HG03521 (cell line): ENCODE measurements at regions not wholly inside any gene's neighbourhood (a gene's known extent, or its start where the extent isn't known, plus 50 kb on each side); places are given as distances from the start of the nearest gene placed in this dataset.

Experiments
- ATAC-seq: cut with Tn5 transposase; IDR thresholded peaks from one replicate; pipeline ENCODE4 v1.9.1; 2021; ENCODE audit warnings: mild to moderate bottlenecking, moderate library complexity; ENCODE audit not compliant: unreplicated experiment

DNA sequence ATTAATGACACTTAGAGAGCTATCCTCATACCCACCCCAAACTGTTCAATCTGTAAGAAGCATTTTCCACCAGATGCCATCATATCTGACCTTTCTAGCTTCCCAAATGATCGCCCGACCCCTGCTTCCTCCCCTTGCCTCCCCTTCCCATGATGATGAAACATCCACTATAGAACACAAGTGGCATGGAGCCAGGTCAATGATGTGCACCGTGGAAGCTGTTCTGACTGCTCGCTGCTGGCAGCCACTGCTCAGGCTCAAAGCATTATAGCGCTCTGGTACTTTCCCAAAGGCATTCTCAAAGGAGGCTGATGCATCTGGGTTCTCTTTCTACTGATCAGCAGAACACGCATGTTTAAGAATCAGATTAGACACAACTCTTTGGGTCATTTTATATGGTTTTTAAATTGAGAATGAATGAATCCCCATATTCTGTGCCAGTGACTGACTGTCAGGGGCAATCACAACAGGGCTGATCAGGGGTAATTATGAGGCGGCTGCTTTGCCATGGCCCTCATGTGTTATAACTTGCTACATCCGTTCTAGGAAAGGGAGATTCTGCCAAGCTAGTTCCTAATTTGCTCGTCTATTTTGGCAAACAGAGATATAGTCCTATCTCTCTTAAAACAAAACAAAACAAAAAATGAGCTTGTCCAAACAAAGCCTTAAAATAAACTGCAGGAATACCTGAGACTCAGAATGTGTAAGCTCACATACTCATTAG is 343.7 kb downstream of the ENC1 start:
- no peak for ATAC-seq

DNA sequence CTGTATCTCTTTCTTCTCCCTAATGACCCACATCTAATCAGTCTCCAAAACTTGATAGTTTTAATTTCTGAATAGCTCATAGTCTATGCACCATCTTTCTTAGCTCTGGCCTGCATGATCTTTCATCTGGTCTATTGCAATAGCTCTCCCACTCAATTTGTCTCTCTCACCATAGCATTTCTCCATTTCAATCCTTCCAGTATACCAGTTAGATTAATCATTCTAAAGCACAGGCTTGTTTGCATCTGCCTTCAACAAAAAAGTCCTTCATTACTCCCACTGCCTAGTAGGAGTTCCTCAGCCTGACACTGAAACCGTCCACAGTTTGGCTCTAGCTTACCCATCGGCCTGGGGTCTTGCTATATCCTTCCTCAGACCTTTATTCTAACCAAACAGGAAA is 344.9 kb downstream of the ENC1 start:
- no peak for ATAC-seq

DNA sequence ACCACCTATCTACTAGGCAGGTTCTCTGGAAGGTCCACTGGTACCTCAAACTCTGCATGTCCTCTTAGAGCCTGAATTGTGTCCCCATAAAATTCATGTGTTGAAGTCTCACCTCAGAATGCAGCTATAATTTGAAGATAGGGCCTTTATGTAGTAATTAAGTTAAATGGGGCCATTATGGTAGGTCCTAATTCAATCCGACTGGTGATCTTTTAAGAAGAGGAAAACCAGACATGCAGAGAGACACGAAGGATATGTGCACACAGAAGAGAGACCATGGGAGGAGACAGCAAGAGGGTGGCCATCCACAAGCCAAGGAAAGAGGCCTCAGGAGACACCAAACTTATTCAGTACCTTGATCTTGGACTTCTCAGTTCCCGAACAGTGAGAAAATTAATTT is 345.4 kb downstream of the ENC1 start:
- no peak for ATAC-seq

DNA sequence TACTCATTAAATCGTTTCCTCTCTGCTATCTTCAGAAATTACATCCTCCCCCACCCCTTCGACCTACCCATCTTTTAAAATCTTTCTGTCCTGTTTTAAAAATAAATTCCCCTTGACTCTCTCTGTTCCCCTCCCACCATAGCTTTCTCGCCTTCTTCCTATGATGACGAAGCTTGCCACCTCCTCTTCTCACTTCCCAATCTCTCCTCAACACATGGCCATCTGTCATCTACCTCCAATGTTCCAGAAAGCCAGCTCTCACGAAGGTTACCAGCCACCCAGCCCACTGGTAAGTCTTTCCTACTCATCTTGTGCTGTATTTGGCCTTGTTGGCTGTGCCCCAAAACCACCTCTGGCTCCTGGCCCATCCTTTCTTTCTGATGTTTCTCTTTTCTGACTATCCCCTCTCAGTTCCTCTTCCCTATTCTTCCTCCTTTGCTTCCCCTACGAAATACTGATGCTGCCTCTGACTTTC is 346.3 kb downstream of the ENC1 start:
- no peak for ATAC-seq

DNA sequence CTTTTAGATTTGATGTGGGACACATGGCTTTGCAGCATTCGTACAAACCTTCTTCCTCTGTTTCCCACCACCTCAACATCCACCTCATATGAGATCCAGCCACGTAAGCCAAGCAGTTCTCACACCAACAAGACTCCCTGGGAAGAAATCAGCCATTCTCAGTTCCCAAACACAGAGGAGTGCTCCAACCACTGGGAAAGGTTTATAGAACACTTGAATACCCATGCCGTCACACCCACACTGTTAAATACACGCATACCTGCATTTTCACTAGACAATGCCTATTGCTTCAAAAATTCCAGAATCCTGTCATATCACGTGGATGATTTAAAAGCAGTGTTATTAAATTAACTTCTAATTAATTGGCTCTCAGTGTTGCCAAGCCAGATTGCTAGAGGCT is 347.3 kb downstream of the ENC1 start:
- no peak for ATAC-seq

DNA sequence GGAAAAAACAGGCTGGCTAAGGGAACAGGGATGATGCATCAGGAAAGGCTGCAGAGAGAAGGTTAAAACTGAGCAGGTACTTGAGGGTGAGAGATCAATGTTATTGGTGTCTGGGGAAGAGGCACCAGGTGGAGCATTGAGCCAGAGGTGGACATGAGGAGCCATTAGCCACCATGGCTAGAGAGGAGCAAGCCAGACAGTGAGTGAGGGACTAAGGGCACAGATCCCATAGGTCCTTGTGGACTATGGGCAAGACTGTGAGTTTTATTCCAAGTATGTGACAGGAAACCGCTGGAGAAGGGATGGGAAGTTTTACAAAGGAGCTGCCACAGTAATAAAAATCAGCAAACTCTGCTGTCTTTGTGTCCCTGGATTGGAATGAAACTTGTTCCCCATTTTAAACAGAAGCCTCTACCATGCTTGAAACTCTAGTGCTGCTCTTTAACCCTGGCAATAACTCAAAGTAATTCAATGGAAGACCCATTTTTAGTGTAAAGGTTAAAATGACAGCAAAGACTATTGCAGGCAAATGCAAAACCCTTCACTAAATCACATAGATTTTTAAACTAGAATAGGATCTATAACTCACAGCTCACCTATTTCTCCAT is 349.8 kb downstream of the ENC1 start:
- ATAC-seq: no peak

DNA sequence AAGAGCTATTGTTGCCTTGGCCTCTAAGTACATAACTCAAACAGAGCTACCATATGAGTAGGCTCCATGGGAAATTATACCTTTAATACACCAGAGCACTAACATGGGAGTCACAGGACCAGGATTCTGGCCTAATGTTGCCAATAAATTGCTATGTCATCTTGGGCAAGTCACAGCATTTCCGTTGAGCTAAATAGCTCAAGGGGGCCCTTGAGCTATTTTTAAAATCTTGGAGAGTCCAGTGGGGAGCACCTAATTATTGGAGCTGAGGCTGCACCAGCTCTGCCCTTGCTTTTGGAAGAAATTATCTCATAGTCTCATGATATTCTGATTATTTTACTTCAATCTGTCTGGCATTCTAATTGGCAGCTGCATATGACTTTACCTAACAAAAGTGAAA is 350.8 kb downstream of the ENC1 start:
- ATAC-seq: no peak

DNA sequence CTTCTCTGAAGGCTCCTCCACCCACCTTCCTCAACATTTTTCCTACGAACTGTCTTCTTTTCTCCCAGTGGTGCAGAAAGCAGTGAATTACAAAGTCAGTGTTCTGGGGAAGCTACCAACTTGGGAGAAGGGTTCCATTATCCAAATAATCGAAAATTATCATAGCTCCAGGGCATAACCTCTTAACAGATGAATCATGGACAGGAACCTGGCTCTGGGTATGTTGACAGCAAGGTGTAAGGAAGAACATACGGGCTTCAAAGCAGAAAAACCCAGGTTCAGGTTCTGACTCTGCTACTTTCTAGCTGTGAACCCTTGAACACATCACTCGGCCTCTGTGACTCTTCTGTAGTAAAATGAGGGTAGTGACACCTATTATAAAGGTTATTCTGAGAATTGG is 351.3 kb downstream of the ENC1 start:
- ATAC-seq: no peak

DNA sequence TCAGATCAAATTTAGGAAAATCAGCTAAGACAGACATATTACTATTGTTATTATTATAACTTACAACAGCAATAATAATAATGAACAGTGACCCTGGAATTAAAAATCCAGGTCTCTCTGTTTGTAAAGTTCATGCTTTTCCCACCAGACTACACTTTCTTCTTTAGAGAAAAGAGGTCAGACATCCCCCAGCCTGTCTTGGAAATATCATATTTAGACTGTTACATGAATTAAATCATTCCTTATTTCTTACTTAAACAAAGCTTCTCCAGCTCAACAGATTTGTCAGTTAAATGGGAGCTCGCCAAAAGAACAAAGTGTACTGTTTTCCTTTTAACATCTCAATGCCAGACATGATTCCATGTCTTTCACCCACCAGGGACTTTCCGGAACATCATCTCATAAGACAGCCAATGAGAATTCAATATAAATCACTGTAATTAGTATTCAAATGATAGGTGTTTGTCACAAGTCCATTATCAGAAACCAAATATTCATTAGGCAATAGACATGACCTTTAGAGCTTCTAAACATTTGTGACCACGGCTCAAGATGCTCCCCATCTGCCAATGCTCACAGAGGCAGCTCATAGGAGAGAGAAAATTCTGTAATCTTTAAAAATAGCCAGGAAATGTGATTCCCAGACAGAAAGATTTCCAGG is 351.9 kb downstream of the ENC1 start:
- ATAC-seq: no peak

DNA sequence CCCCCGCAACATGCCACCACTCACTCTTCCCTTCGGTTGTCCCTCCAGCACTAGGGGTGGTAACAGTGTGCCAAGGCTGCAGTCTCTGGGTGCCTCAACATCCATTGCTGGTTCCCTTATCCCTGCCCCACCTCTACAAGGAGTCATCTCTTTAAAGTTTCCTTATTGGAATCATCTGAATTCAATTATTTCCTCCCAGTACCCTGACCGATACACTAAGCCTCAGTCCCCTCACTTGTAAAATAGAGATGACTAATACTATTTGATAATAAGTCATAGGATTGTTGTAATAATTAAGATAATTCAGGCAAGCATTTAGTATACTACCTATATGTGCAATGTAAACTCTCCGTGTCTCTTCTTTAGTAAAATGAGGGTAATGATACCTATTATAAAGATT is 352.5 kb downstream of the ENC1 start:
- no peak for ATAC-seq

DNA sequence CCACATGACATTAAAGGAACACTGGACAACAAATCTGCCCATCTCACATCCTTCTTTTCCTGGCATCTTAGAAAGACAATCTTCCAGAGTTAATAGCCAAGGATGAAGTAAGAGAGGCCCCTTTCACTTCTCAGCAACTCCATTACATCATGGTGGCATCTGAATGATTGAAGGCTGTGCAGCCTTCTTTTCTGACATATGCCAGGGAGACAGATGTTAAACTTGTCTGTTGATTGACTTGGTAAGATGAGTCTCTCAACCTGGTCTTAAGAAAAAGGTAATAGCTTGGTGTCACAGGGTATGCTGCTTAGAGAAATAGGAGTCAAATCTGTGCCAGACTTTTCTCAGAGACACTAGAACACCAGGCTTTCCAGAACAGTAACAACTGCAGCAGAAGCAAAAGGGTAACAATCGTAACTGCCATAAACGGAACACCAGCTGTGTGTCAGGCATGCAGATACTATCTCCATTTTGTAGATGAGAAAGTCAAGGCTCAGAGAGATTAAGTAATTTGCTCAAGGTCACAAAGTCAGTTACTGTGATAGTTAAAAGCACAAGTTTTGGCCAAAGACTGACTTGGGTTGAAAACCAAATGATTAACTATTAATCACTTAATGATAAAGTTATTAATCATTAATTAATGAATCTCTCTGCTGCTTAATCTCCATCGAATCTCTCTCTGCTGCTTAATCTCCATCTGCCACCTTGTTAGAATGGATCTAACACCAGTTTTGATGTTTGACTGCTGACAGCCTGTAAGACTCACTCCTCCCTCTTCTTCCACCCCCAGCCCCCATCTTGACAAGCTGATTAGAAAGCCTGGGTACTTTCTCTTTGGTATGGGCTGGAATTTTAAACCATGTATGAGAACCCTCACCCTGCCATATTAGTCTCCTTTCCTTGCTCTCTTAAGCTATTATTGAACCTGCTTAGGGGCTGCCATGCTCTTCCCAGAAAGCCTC is 353.5 kb downstream of the ENC1 start:
- ATAC-seq: no peak

DNA sequence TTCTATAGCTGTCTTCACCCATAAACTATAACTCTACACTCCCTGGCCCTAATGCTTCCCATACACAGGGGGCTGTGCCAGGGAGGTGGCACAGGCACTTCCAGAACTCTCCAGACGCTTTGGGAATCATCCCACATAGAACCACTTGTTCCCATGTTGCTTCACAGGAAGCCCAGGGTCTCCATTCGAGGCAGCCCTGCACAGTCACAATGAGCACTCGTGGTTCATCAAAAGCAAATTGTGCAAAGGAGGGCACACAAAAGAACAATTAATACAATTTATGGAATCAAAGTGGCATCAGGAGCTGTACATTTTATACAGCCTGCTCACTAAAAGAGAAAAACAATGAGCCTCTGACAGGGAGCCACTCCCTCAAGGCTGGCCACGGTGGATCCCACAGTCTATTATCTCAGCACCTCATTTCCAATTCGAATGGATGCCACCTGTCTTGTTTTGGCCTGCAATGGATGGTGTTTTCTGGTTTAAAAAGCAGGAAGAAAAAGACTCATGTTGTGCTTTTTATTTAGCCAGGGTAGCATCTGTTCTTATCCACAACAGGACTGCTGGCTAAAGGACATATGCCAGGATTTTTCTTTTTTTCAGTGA is 354.8 kb downstream of the ENC1 start:
- ATAC-seq: no peak

DNA sequence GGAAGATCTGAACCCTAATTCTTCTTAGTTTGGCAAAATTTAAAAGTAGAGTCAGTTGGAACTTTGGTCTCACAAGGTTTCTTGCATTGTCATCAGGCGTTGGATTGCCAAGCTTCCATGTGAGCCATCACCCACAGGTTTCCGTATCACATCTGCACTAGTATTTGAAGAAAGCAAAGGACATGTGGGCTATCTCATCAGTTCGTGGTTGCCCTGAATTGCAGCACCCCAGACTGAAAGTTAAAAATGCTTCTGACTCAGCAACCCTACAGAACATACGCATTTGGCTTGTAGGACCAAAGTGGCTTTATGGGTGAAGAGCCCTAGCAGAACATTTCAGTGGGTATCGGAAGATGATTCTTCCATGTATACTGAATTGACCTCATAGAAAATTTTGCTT is 358.0 kb downstream of the ENC1 start:
- ATAC-seq: no peak

DNA sequence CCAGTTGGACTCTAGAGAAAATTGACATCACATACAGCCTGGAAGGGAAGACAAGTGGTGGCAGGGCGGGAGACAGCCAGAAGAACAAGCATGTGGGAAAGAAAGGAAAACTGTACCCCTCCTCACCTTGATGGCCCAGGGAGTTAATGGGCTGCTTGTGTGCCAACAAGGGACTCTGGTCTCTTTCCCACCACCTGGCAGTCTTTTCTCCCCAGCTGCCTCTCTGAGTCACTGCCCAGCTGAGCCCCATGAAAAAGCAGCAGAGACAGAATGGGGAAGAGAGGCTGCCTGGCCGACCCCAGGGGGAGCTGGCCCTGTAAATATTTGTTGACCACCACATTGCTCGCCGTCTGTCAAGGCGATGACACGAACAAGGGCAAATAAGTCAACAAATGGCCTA is 359.4 kb downstream of the ENC1 start:
- no peak for ATAC-seq

DNA sequence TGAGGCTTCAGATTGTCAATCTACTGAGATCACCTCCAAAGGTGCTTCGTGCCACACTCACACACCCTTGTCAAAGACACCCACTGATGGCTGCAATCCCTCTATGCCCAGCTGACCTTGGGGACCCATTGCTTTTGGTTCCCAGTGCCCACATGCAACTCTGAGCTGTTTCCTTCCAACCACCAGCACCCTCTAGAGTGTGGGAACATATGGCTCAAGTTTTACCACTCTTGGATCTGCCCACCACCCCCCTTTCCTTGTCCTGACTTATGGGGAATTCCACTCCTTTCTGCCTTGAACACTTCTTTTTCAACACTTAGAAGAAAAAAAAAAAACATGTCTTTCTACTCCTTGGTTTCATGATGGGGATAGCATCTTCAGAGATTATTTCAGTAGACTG is 360.2 kb downstream of the ENC1 start:
- no peak for ATAC-seq

DNA sequence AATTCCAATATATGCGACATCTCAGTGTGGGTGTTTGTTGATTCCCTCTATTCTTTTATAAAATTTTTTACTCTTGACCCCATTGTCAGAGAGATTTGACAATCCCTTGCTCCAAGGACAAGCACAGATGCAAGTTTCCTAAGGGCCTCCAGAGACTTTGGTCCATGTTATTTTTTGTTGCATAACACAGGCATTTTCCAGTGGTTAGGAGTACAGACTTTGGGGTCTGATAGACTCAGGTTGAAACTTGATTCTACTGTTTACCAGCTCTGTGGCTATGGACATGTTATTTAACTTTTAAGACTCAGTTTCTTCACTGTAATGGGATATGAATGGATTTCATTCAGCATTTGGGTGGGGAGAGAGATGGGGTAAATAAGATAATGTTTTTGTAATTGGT is 361.3 kb downstream of the ENC1 start:
- no peak for ATAC-seq

DNA sequence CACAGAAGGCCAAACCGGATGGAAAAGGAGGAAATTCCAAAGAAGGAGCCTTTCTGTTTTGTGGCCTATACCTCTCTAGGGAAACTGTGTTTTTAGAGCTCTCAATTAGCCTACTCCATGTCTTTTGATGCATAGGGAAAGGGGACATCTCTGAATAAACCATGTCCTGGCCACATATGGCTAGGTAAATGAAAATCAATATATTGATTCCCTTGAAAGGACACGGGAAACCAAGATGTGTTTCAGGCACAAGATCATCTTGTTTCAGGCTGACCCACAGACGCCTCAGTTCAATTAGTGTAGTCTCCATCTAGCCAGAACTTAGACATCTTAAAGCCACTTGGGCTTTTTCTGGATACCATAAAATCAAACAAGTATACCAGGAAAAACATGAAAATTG is 363.1 kb downstream of the ENC1 start:
- ATAC-seq: no peak

DNA sequence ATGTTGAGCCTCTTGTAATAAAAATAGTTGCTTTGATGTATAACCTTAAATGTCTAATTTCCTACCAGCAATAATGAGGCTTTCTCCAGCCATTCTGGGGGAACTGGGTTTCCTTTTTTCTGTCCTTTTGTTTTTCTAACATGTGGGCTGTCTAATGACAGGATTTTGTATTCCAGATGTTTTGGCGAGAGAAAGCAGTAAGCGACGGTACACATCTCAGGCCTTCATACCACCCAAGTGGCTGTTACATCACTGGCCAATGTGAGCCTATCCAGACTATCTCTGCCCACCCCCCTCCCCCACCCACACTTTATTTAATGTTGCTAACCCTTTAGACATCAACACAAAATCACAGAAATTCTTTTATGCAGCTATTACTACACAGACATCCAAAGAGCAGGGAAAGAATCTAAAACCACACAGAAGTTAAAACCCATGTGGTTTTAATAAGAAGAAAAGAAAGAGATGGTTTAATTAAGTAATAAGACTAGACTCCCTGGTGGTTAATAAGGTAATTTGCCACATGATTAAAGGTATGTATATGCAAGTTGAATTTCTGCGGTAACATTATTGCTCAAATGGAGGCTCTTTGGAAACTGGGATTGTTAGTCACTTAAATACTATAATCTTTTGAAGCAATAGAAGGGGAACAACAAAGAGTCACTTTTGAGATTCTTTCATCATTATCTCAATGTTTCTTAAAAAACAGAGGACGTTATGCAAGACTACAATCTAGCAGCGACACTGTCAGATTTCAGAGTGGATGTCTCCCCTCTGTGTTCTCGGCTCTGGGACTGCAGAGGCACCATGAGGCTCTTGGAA is 365.1 kb downstream of the ENC1 start:
- ATAC-seq: no peak

DNA sequence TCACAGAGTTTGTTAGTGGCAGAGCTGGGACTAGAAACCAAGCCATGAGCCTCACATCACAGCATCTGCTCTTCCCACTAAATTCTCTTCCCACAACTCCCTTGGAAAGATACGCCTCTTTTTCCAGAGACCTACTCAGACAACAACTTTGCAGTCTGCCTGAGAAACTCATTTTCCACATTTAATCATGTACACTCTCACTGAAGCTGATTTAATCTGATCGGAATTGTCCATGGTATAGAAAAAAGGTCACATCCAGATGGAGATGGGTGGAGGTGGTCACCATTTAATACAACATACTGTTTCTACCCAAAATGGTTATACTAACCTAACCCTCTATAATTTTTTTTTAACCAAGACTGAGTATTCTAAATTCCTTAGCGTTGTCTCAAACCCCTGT is 366.2 kb downstream of the ENC1 start:
- ATAC-seq: no peak
